Large intestine (tissue), 3 donors: ENCODE measurements at regions not wholly inside any gene's neighbourhood (a gene's known extent, or its start where the extent isn't known, plus 50 kb on each side); places are given as distances from the start of the nearest gene placed in this dataset.

Experiments used
- DNase-seq, 2 donors: peaks; one replicate each; pipeline versions ENCODE4 v3.0.0 to v3.0.0-alpha.2; 2013
- H3K27ac ChIP-seq: one replicate; pipeline ENCODE4 v1.5.1; 2013; ENCODE audit warnings: low read length
- H3K27me3 ChIP-seq: 2 replicates; pipeline ENCODE4 v1.6.1; 2013; ENCODE audit warnings: low read length; ENCODE audit not compliant: control insufficient read depth, insufficient read depth
- H3K36me3 ChIP-seq: 2 replicates; pipeline ENCODE4 v1.6.1; 2013; ENCODE audit warnings: low read length; ENCODE audit not compliant: control insufficient read depth, insufficient read depth
- H3K4me1 ChIP-seq: one replicate; pipeline ENCODE4 v1.6.1; 2013; ENCODE audit warnings: low read length; ENCODE audit not compliant: control insufficient read depth, insufficient read depth
- H3K4me3 ChIP-seq: one replicate; pipeline ENCODE4 v1.5.1; 2013; ENCODE audit warnings: low read length
- H3K9me3 ChIP-seq: one replicate; pipeline ENCODE4 v1.6.1; 2013; ENCODE audit warnings: mild to moderate bottlenecking, low read depth, low read length, moderate library complexity; ENCODE audit not compliant: control insufficient read depth
- WGBS: methylation state at CpG from one replicate; pipeline ENCODE4 v1.1.5; 2013; ENCODE audit warnings: low lambda C conversion rate; ENCODE audit not compliant: insufficient coverage; 5-methylcytosine and 5-hydroxymethylcytosine counted together

GRCh38 chr2:224141304-224141703 lies 102.2 kb upstream of the SERPINE2 start:
- WGBS = 83% methylated on average over 2 of the region's 4 CpGs

GRCh38 chr2:224137208-224137607 lies 98.1 kb upstream of the SERPINE2 start:
- no peak overlapping the region for H3K4me3 ChIP-seq
- no peaks in the 10 kb centered on the region for H3K27me3 ChIP-seq
- WGBS = no CpG with 5 or more reads among the region's 1 CpG

More at GRCh38 chr2:224141304-224141703, 102.2 kb upstream of the SERPINE2 start:
- Histone ChIP-seq H3K36me3 (no peaks in the 10 kb centered on the region), H3K9me3 (no peaks in the 10 kb centered on the region), H3K4me3 (no peak overlapping the region), H3K27ac (no peak overlapping the region), H3K27me3 (no peaks in the 10 kb centered on the region), H3K4me1 (peaks cover 5% of the 10 kb centered on the region)
- no peak for DNase-seq

DNA sequence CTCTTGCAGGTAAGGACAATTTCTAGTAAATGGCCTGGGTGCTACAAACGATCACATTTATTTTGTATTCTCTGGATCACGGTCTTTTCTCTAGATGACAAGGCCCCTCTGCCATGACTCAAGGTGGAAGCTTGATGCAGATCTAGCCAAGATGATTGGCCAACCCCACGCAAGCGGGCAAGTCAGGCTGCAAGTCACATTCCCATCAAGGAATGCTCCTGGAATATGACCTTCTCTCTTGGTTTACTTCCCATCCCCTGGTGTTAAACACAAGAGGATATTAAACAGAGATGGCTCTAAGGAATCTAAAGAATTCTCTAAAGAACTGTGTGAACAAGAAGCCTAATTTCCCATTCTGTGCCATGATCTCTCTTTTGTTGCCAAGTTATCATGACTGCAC lies 97.3 kb upstream of the SERPINE2 start:
- no peak overlapping the region for H3K4me3 ChIP-seq
- no peak for DNase-seq
- no peaks in the 10 kb centered on the region for H3K27me3 ChIP-seq
- no peaks in the 10 kb centered on the region for H3K9me3 ChIP-seq
- no peaks in the 10 kb centered on the region for H3K36me3 ChIP-seq
- no peak overlapping the region for H3K27ac ChIP-seq
- H3K4me1 ChIP-seq = no peaks in the 10 kb centered on the region
- WGBS = no CpG with 5 or more reads among the region's 4 CpGs

More at GRCh38 chr2:224137208-224137607, 98.1 kb upstream of the SERPINE2 start:
- no peak for DNase-seq
- Histone ChIP-seq H3K4me1 (no peaks in the 10 kb centered on the region), H3K9me3 (no peaks in the 10 kb centered on the region), H3K27ac (no peak overlapping the region), H3K36me3 (no peaks in the 10 kb centered on the region)

DNA sequence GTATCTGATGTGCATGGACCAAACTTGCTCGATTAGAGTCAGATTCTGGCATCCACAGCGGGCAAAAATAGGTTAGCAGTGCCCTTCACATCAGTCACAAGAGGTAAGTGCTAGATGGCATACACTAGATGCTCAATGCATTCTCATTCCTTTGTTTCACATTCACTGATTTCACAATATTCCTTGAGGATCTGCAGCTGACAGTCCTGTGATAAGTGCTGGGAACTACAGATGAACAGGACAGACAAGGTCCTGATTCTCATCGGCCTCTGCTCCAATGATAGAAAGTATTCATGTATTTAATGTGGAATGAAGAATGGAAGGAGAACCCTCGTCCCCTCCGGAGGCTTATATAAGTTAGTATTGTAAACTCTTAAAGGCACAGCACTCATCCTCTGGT lies 96.8 kb upstream of the SERPINE2 start:
- DNase-seq = no peak
- no peaks in the 10 kb centered on the region for H3K4me1 ChIP-seq
- no peaks in the 10 kb centered on the region for H3K9me3 ChIP-seq
- H3K4me3 ChIP-seq = no peak overlapping the region
- WGBS = no CpG with 5 or more reads among the region's 5 CpGs
- H3K27me3 ChIP-seq = no peaks in the 10 kb centered on the region
- H3K36me3 ChIP-seq = no peaks in the 10 kb centered on the region
- no peak overlapping the region for H3K27ac ChIP-seq

GRCh38 chr2:224134003-224134734 lies 95.1 kb upstream of the SERPINE2 start:
- no CpG with 5 or more reads among the region's 4 CpGs for WGBS
- no peaks in the 10 kb centered on the region for H3K9me3 ChIP-seq
- DNase-seq = no peak
- H3K27me3 ChIP-seq = no peaks in the 10 kb centered on the region
- no peaks in the 10 kb centered on the region for H3K4me1 ChIP-seq
- H3K4me3 ChIP-seq = no peak overlapping the region
- no peaks in the 10 kb centered on the region for H3K36me3 ChIP-seq
- H3K27ac ChIP-seq = no peak overlapping the region

- H3K27ac ChIP-seq = no peak overlapping the region
- WGBS = 100% methylated on average over 3 of the region's 4 CpGs
- no peaks in the 10 kb centered on the region for H3K36me3 ChIP-seq
- no peaks in the 10 kb centered on the region for H3K27me3 ChIP-seq
- H3K9me3 ChIP-seq = no peaks in the 10 kb centered on the region
- no peaks in the 10 kb centered on the region for H3K4me1 ChIP-seq
- no peak for DNase-seq
- H3K4me3 ChIP-seq = no peak overlapping the region
These were observed 94.3 kb upstream of the SERPINE2 start for GRCh38 chr2:224133387-224133786.

DNA sequence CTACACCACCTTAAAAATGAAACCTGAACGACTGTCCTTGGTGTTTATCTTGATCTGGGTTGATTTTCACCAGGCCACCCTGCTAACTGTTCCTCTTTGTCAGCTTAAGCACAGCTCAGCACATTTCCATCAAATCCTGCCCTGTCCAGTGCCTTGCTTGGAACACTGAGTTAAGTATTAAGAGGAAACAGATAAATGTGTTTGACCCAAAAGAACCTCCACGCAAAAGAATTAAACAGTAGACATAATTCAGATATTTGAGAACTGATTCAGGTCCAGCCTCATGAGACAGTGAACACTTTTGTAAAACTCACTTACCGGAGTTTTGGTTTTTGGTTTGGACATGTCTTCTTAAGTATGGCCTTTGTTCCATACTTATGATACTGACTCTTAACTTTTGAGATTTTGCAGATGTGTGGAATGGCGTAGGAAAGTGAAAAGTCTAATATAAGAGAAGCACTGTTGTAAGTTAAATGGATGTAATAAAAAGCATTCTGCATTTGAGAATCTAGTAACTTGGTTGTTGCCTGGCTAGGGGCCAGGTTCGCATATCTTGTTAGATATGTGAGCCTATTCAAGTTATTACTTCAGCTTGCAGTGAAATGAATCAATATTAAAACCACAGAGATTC lies 88.9 kb upstream of the SERPINE2 start:
- H3K27ac ChIP-seq = no peak overlapping the region
- WGBS = 86% methylated on average over 1 of the region's 5 CpGs

GRCh38 chr2:224126440-224126839 lies 87.4 kb upstream of the SERPINE2 start:
- Histone ChIP-seq H3K36me3 (no peaks in the 10 kb centered on the region), H3K27ac (no peak overlapping the region), H3K27me3 (peaks cover 6% of the 10 kb centered on the region), H3K4me1 (no peaks in the 10 kb centered on the region), H3K4me3 (no peak overlapping the region), H3K9me3 (no peaks in the 10 kb centered on the region)
- no peak for DNase-seq
- 80% methylated on average over 4 of the region's 6 CpGs for WGBS

More for the DNA sequence above, 88.9 kb upstream of the SERPINE2 start:
- H3K4me3 ChIP-seq = no peak overlapping the region
- peaks cover 6% of the 10 kb centered on the region for H3K27me3 ChIP-seq
- no peak for DNase-seq
- H3K4me1 ChIP-seq = no peaks in the 10 kb centered on the region
- no peaks in the 10 kb centered on the region for H3K36me3 ChIP-seq
- H3K9me3 ChIP-seq = no peaks in the 10 kb centered on the region

DNA sequence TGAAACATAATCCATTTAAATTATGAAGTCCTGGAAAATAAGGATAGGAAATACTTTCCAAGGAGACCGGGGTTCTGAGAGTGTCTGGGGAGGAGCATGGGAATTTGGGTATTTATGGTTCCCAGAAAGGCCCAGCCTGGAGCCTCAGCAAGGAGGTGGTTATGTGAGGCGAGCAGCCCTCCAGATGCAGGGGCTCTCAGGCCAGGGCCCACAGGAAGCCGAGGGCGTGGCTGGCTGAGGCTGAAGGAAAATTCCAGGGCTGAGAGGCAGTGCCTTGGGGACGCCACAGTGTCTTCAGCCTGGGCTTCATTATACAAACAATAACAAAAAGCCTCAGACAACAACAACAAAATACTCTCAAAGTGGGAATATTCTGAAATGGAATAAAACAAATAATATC lies 86.9 kb upstream of the SERPINE2 start:
- DNase-seq = no peak
- Histone ChIP-seq H3K27me3 (peaks cover 6% of the 10 kb centered on the region), H3K36me3 (no peaks in the 10 kb centered on the region), H3K27ac (no peak overlapping the region), H3K4me3 (no peak overlapping the region), H3K9me3 (no peaks in the 10 kb centered on the region), H3K4me1 (no peaks in the 10 kb centered on the region)
- WGBS = no CpG with 5 or more reads among the region's 5 CpGs

DNA sequence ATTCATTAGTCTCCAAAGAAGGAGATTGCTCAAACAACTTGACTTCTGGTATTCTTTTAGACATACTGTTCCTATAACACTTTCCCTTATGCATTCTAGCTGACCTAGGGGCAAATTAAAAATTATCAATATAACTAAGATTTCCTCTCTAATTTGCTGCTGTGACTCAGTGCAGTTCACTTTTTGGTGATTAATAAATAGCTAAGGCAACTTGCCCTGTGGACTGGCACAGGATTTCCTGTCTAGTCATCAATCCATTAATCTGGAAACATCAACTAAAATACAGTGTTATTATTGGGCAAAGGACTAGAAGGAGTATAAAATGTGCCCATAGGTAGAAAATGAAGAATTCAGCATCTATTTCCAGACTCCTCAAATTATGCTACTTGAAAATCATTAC lies 83.5 kb upstream of the SERPINE2 start:
- DNase-seq = no peak
- Histone ChIP-seq H3K27ac (no peak overlapping the region), H3K9me3 (no peaks in the 10 kb centered on the region), H3K36me3 (no peaks in the 10 kb centered on the region), H3K4me3 (no peak overlapping the region), H3K4me1 (no peaks in the 10 kb centered on the region), H3K27me3 (peaks cover 3% of the 10 kb centered on the region)
